ENCODE measurements at regions not wholly inside any gene's neighbourhood (a gene's known extent, or its start where the extent isn't known, plus 50 kb on each side); places are given as distances from the start of the nearest gene placed in this dataset.
A peak's percentile ranks its signal among the peaks of the same experiment; 100 is the strongest.
"Not testable (repeated sequence)": the region's sequence is repeated elsewhere in the genome, so short reads cannot be mapped to it uniquely, and the experiment has no call there.

GRCh38 chr10:23885853-23886252 lies 323.1 kb upstream of the KIAA1217 start:
- DNase-seq: no peak

- DNase-seq: no peak
These were observed 322.6 kb upstream of the KIAA1217 start for GRCh38 chr10:23886355-23886754.

GRCh38 chr10:23891301-23891700 lies 317.6 kb upstream of the KIAA1217 start:
- DNase-seq: no peak

GRCh38 chr10:23892296-23892695 lies 316.6 kb upstream of the KIAA1217 start:
- no peak for DNase-seq

GRCh38 chr10:23897267-23897666 lies 311.7 kb upstream of the KIAA1217 start:
- DNase-seq: no peak

GRCh38 chr10:23897861-23898260 lies 311.1 kb upstream of the KIAA1217 start:
- DNase-seq: no peak

- no peak for DNase-seq
These were observed 309.8 kb upstream of the KIAA1217 start for GRCh38 chr10:23899166-23899565.

- DNase-seq: no peak
These were observed 298.6 kb upstream of the KIAA1217 start for GRCh38 chr10:23910291-23910690.

GRCh38 chr10:23912884-23913404 lies 296.0 kb upstream of the KIAA1217 start:
- no peak for DNase-seq

- no peak for DNase-seq
These were observed 294.3 kb upstream of the KIAA1217 start for GRCh38 chr10:23914641-23915040.

GRCh38 chr10:23917251-23917840 lies 291.6 kb upstream of the KIAA1217 start:
- no peak for DNase-seq

- DNase-seq: no peak
These were observed 290.7 kb upstream of the KIAA1217 start for GRCh38 chr10:23918090-23918723.

GRCh38 chr10:23918839-23919238 lies 290.1 kb upstream of the KIAA1217 start:
- peak; percentile 0 for DNase-seq

GRCh38 chr10:23927576-23928325 lies 281.2 kb upstream of the KIAA1217 start:
- no peak for DNase-seq

- not testable (repeated sequence) for DNase-seq
These were observed 274.9 kb upstream of the KIAA1217 start for GRCh38 chr10:23934023-23934422.

- DNase-seq: no peak
These were observed 263.1 kb upstream of the KIAA1217 start for GRCh38 chr10:23945845-23946244.

- no peak for DNase-seq
These were observed 257.1 kb upstream of the KIAA1217 start for GRCh38 chr10:23951841-23952240.

GRCh38 chr10:23955456-23956225 lies 253.3 kb upstream of the KIAA1217 start:
- DNase-seq: no peak

- no peak for DNase-seq
These were observed 243.8 kb upstream of the KIAA1217 start for GRCh38 chr10:23965123-23965522.

GRCh38 chr10:23965880-23966279 lies 243.1 kb upstream of the KIAA1217 start:
- DNase-seq: no peak

GRCh38 chr10:23966504-23967051 lies 242.4 kb upstream of the KIAA1217 start:
- no peak for DNase-seq

GRCh38 chr10:23968301-23968700 lies 240.6 kb upstream of the KIAA1217 start:
- no peak for DNase-seq

- no peak for DNase-seq
These were observed 234.1 kb upstream of the KIAA1217 start for GRCh38 chr10:23974746-23975272.

Measured in EL (cell line).